GM21825 (cell line): ENCODE measurements at regions not wholly inside any gene's neighbourhood (a gene's known extent, or its start where the extent isn't known, plus 50 kb on each side); places are given as distances from the start of the nearest gene placed in this dataset.
"Not testable (repeated sequence)": the region's sequence is repeated elsewhere in the genome, so short reads cannot be mapped to it uniquely, and the experiment has no call there.

Source experiments
- ATAC-seq: cut with Tn5 transposase; IDR thresholded peaks from one replicate; pipeline ENCODE4 v1.9.1; 2021; ENCODE audit warnings: mild to moderate bottlenecking, moderate library complexity; ENCODE audit not compliant: unreplicated experiment

- no peak for ATAC-seq
Observed at GRCh38 chr5:87661784-87662566, 249.2 kb upstream of the CCNH start.

GRCh38 chr5:87653242-87653641, 240.5 kb upstream of the CCNH start:
- ATAC-seq: no peak

- no peak for ATAC-seq
Observed at GRCh38 chr5:87650284-87650683, 237.6 kb upstream of the CCNH start.

DNA sequence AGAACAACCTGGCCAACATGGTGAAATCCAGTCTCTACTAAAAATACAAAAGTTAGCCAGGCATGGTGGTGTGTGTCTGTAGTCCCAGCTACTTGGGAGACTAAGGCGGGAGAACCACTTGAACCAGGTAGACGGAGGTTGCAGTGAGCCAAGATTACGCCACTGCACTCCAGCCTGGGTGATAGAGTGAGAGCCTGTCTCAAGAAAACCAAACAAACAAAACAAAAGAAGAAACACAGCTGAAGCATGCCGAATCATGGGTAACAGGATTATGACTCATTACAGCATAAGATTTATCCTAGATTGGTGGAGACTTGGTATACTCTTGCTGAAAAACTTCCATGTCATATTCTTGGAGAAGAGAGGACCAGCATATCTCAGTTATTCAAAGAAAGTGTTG, 236.7 kb upstream of the CCNH start:
- no peak for ATAC-seq

DNA sequence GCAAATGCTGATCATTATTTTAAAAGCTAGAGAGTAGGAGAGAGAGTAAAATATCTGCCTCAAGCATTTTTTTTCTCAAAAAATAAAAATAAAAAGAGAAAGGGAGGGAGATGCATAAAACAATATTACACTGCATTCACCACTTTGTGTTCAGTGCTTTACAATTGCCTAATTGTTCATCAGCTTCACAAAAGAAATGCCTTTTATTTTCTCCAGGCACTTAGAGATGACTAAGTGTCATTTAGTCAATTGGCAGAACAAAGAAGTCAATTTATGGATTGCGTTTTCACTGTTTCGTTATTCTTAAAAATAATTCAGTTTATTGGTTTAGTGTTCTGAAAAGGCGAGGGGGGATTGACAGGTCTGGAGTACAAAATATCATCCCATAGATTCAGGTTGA, 232.5 kb upstream of the CCNH start:
- ATAC-seq: no peak

DNA sequence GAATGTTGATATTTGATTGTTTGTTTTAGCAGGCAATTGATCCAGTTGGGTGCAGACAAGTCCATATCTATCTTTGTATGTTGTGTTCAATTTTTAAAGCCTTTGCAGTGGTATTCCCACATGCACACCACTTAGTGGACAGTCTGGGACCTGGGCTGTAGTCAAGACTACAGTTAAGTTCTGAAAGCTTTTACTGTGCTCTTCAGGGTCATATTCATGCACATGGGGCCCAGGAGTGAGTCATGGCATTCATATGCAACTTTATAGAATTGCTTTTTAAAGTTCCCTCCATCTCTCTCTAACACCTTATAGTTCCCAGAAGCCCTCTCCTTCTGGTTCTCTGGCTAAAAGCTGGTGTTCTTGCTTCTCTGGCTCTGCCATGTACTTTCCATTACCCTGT, 228.2 kb upstream of the CCNH start:
- no peak for ATAC-seq

DNA sequence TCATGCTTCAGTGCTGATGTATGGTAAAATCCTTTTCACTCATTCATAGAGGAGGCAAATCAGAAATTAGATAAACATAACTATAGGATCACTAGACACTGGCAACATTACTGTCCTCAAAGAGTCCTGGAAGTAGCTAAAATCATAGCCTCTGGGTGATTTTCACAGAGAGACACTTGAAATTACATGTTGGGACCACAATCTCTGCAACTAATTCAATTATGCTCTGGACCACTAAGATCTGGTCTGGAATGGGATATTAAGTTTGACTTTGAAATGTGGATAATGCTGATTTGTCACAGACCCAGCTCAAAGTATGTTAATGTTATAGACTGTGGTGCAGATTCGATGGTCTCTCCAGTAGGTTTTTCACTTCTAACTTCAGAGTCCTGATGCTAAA, 214.6 kb upstream of the CCNH start:
- no peak for ATAC-seq

DNA sequence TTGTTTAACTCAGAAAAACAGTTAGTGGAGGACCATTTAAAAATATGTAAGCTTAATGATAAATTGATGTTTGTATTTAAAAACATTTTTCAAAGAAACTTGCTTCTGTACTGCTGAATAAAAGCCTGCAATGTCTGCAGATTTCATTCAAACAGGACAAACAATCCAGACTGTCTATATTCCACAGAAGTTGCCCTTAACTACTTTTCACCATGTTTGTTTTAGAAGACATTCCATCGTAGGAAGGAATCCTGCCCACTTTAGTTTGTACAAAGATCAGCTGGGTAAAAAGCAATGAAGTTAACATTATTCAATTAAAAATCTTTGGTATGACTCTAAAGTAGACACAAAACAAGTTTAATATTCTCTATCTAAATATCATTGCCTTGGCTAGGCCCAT, 195.7 kb upstream of the CCNH start:
- ATAC-seq: no peak

- no peak for ATAC-seq
Observed at GRCh38 chr5:87605663-87606062, 192.9 kb upstream of the CCNH start.

DNA sequence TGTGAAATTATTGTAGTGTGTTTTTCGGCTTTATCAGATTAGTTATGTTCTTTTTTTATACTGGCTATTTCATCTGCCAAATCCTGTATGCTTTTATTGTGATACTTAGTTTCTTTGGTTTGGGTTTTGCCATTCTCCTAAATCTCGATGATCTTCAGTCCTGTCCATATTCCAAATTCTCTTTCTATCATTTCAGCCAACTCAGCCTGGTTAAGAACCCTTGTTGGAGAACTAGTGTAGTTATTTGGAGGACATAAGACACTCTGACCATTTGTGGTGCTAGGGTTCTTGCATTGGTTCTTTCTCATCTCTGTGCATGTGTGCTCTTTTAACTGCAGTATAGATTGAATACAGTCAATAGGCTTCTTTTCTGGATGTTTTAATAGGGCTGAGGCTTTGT, 187.0 kb upstream of the CCNH start:
- ATAC-seq: no peak

DNA sequence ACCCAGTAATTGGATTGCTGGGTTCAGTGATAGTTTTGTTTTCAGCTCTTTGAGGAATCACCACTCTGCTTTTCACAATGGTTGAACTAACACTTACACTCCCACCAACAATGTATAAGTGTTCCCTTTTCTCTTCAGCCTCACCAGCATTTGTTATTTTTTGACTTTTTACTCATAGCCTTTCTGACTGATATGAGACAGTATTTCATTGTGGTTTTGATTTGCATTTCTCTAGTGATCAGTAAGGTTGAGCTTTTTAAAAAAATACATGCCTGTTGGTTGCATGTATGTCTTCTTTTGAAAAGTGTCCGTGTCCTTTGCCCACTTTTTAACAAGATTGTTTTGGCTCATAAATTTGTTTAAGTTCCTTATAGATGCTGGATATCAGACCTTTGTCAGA, 185.7 kb upstream of the CCNH start:
- ATAC-seq: no peak

GRCh38 chr5:87594566-87594965, 181.8 kb upstream of the CCNH start:
- ATAC-seq: no peak

DNA sequence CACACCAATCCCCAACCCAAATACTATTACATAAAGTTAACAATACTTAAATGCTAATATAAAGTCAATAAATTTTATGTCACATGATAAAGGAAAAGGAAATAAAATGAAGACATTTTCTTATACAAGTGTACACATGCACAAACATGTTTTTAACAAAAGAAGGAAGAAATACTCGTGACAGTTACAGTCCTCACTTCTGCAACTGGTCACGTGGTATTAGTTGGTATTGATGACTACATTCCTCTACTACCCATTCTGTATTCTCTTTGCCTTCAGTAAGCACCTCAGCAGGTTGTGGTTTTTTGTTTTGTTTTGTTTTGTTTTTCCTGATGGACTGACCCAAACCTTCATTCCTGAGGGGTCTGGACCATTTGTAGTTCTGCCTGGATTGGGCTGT, 176.9 kb upstream of the CCNH start:
- ATAC-seq: no peak

DNA sequence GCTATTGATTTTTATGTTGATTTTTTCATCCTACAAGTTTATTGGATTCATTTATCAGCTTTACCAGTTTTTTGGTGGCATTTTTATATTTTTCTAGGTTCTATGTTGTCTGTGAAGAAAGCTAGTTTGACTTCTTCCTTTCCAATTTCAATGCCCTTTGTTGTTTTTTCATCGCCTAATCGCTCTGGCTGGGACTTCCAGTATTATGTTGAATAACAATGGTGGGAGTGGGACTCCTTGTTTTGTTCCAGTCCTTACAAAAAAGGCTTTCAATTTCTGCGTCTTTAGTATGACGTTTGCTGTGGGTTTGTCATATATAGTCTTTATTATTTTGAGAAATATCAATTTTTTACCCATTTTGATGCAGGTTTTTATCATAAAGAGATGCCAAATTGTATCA, 175.6 kb upstream of the CCNH start:
- ATAC-seq: no peak

DNA sequence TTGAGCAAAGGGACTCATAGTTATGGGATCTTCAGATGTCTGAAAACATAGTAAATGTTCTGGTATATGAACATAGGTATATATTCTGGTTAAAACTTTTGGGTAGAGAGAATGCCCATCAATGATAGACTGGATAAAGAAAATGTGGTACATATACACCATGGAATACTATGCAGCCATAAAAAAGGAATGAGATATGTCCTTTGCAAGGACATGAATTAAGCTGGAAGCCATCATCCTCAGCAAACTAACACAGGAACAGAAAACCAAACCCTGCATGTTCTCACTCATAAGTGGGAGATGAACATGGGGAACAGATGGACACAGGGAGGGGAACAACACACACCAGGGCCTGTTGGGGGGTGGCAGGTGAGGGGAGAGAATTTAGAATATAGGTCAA, 171.0 kb upstream of the CCNH start:
- ATAC-seq: not testable (repeated sequence)

DNA sequence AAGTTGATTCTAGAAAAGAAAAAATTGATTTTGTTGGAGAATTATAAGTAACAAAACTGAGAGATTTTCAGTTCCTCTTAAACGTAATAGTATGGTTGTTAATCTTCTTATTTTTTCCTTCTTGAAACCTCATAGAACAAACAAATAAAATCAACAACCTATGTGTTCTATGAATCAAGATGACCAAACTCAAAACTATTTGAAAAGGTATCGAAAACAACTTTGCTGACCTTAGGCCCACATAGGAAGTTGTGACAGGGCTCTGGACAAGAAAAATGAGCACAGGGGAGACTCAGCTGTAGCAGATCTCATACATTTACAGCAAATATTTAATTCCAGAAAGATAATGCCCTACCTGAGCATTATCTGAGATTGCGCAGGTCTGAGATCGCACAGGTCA, 169.4 kb upstream of the CCNH start:
- no peak for ATAC-seq

- ATAC-seq: no peak
Observed at GRCh38 chr5:87581661-87582060, 168.9 kb upstream of the CCNH start.

- no peak for ATAC-seq
Observed at GRCh38 chr5:87579678-87580077, 166.9 kb upstream of the CCNH start.

- no peak for ATAC-seq
Observed at GRCh38 chr5:87576867-87577266, 164.1 kb upstream of the CCNH start.

GRCh38 chr5:87576306-87576705, 163.6 kb upstream of the CCNH start:
- ATAC-seq: not testable (repeated sequence)

DNA sequence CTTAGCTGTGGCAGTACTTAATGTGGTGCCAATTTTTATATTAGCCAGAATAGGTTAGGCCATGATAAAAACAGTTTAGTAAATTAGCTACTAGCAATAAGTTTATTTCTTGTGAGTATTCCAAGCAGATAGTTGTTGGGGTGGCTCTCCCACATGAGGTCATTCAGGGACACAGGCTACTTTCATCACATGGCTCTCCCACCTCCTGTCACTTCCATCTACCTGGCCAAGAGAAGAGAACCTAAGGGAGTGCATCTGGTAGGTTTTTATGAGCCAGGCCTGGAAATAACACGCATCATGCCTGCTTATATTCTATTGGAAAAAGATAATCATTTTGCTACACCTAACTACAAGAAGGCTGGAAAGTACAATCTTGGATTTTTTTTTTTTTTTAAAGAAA, 161.4 kb upstream of the CCNH start:
- ATAC-seq: no peak

DNA sequence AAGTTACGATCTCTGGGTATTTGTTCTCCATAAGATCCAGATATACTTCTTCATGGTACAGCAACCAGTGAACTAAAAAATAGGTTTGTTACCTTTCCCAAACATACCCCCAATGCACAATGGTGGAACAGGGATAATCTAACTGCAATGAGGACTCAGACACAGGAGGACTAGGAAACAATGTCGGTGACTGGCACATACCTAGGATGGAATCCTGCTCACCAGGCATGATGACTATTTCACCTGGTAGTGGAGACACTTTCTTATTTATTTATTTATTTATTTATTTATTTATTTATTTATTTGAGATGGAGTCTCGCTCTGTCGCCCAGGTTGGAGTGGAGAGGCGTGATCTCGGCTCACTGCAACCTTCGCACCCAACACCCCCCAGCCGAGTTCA, 159.9 kb upstream of the CCNH start:
- no peak for ATAC-seq

- ATAC-seq: no peak
Observed at GRCh38 chr5:87572090-87572489, 159.4 kb upstream of the CCNH start.
